ENCODE measurements at regions not wholly inside any gene's neighbourhood (a gene's known extent, or its start where the extent isn't known, plus 50 kb on each side); places are given as distances from the start of the nearest gene placed in this dataset.

- Histone ChIP-seq H3K9me3 (no peaks in the 10 kb centered on the region), H3K27ac (no peak overlapping the region), H3K4me1 (ENCODE audit: control insufficient read depth in 1 of 2, low read depth in 2 of 2) (no peaks in the 10 kb centered on the region), H3K36me3 (no peaks in the 10 kb centered on the region), H3K4me3 (no peak overlapping the region), H3K27me3 (replicated peaks; ENCODE audit: insufficient read depth) (no peaks in the 10 kb centered on the region)
- DNase-seq (ENCODE audit: low spot score) (no peak), ATAC-seq (ENCODE audit: insufficient number of reproducible peaks, low FRiP score, low read depth) (no peak)
- no peak for TF ChIP-seq CTCF (IDR thresholded peaks at IDR 0.05)
Measured at GRCh38 chr4:81874661-81875515, 403.2 kb upstream of the RASGEF1B start.

- Histone ChIP-seq H3K27me3 (replicated peaks; ENCODE audit: insufficient read depth) (no peaks in the 10 kb centered on the region), H3K9me3 (no peaks in the 10 kb centered on the region), H3K4me3 (no peak overlapping the region), H3K36me3 (no peaks in the 10 kb centered on the region), H3K4me1 (ENCODE audit: control insufficient read depth in 1 of 2, low read depth in 2 of 2) (no peaks in the 10 kb centered on the region), H3K27ac (no peak overlapping the region)
- ATAC-seq (ENCODE audit: insufficient number of reproducible peaks, low FRiP score, low read depth), result no peak
- DNase-seq (ENCODE audit: low spot score), result no peak
- no peak for TF ChIP-seq CTCF (IDR thresholded peaks at IDR 0.05)
Measured at GRCh38 chr4:81870275-81870674, 398.6 kb upstream of the RASGEF1B start.

- no peaks in the 10 kb centered on the region for H3K27me3 ChIP-seq (replicated peaks; ENCODE audit: insufficient read depth)
- H3K4me3 ChIP-seq, result no peak overlapping the region
- no peak for TF ChIP-seq CTCF (IDR thresholded peaks at IDR 0.05)
- ATAC-seq (ENCODE audit: insufficient number of reproducible peaks, low FRiP score, low read depth) (no peak), DNase-seq (ENCODE audit: low spot score) (no peak)
- no peaks in the 10 kb centered on the region for H3K4me1 ChIP-seq (ENCODE audit: control insufficient read depth in 1 of 2, low read depth in 2 of 2)
- no peak overlapping the region for H3K27ac ChIP-seq
- H3K9me3 ChIP-seq, result no peaks in the 10 kb centered on the region
- no peaks in the 10 kb centered on the region for H3K36me3 ChIP-seq
Measured at GRCh38 chr4:81860111-81860510, 388.4 kb upstream of the RASGEF1B start.

GRCh38 chr4:81854406-81854805 lies 382.7 kb upstream of the RASGEF1B start:
- no peak for TF ChIP-seq CTCF (IDR thresholded peaks at IDR 0.05)
- H3K27ac ChIP-seq, result no peak overlapping the region

GRCh38 chr4:81852031-81852715 lies 380.5 kb upstream of the RASGEF1B start:
- DNase-seq (ENCODE audit: low spot score), result no peak
- no peak overlapping the region for H3K27ac ChIP-seq
- TF ChIP-seq CTCF (IDR thresholded peaks at IDR 0.05), result no peak

More at GRCh38 chr4:81854406-81854805, 382.7 kb upstream of the RASGEF1B start:
- no peaks in the 10 kb centered on the region for H3K36me3 ChIP-seq
- H3K4me3 ChIP-seq, result no peak overlapping the region
- no peak for DNase-seq (ENCODE audit: low spot score)
- H3K9me3 ChIP-seq, result no peaks in the 10 kb centered on the region
- no peaks in the 10 kb centered on the region for H3K27me3 ChIP-seq (replicated peaks; ENCODE audit: insufficient read depth)
- ATAC-seq (ENCODE audit: insufficient number of reproducible peaks, low FRiP score, low read depth), result no peak
- no peaks in the 10 kb centered on the region for H3K4me1 ChIP-seq (ENCODE audit: control insufficient read depth in 1 of 2, low read depth in 2 of 2)

More at GRCh38 chr4:81852031-81852715, 380.5 kb upstream of the RASGEF1B start:
- H3K36me3 ChIP-seq, result no peaks in the 10 kb centered on the region
- ATAC-seq (ENCODE audit: insufficient number of reproducible peaks, low FRiP score, low read depth), result no peak
- H3K27me3 ChIP-seq (replicated peaks; ENCODE audit: insufficient read depth), result no peaks in the 10 kb centered on the region
- no peak overlapping the region for H3K4me3 ChIP-seq
- H3K4me1 ChIP-seq (ENCODE audit: control insufficient read depth in 1 of 2, low read depth in 2 of 2), result no peaks in the 10 kb centered on the region
- no peaks in the 10 kb centered on the region for H3K9me3 ChIP-seq

All from thoracic aorta (tissue), 2 donors.